GM19452 (cell line): ENCODE measurements at regions not wholly inside any gene's neighbourhood (a gene's known extent, or its start where the extent isn't known, plus 50 kb on each side); places are given as distances from the start of the nearest gene placed in this dataset.
"Not testable (repeated sequence)": the region's sequence is repeated elsewhere in the genome, so short reads cannot be mapped to it uniquely, and the experiment has no call there.

Source experiments
- ATAC-seq: cut with Tn5 transposase; IDR thresholded peaks from one replicate; pipeline ENCODE4 v1.9.1; 2021; ENCODE audit not compliant: unreplicated experiment

GRCh38 chr21:23695443-23695842 is 1911.8 kb downstream of the MRPL39 start:
- no peak for ATAC-seq

- no peak for ATAC-seq
These were observed 1912.9 kb downstream of the MRPL39 start for GRCh38 chr21:23694390-23694789.

- ATAC-seq = no peak
These were observed 1917.0 kb downstream of the MRPL39 start for GRCh38 chr21:23690316-23690715.

GRCh38 chr21:23686737-23687523 is 1920.4 kb downstream of the MRPL39 start:
- ATAC-seq = no peak

- no peak for ATAC-seq
These were observed 1922.8 kb downstream of the MRPL39 start for GRCh38 chr21:23684431-23684830.

- ATAC-seq = no peak
These were observed 1943.0 kb downstream of the MRPL39 start for GRCh38 chr21:23664193-23664694.

- no peak for ATAC-seq
These were observed 1946.7 kb downstream of the MRPL39 start for GRCh38 chr21:23660560-23660959.

- no peak for ATAC-seq
These were observed 1962.5 kb downstream of the MRPL39 start for GRCh38 chr21:23644768-23645167.

GRCh38 chr21:23639721-23640120 is 1967.6 kb downstream of the MRPL39 start:
- ATAC-seq = no peak

- no peak for ATAC-seq
These were observed 1969.1 kb downstream of the MRPL39 start for GRCh38 chr21:23638131-23638695.

- ATAC-seq = no peak
These were observed 1973.8 kb downstream of the MRPL39 start for GRCh38 chr21:23633447-23633940.

- no peak for ATAC-seq
These were observed 1983.0 kb downstream of the MRPL39 start for GRCh38 chr21:23624281-23624680.

GRCh38 chr21:23613014-23613413 is 1994.3 kb downstream of the MRPL39 start:
- no peak for ATAC-seq

- no peak for ATAC-seq
These were observed 1995.1 kb downstream of the MRPL39 start for GRCh38 chr21:23612210-23612609.

GRCh38 chr21:23607782-23608431 is 1999.4 kb downstream of the MRPL39 start:
- ATAC-seq = no peak

GRCh38 chr21:23601549-23601948 is 2005.7 kb downstream of the MRPL39 start:
- no peak for ATAC-seq

GRCh38 chr21:23593582-23593981 is 2013.7 kb downstream of the MRPL39 start:
- no peak for ATAC-seq

GRCh38 chr21:23585419-23585818 is 2021.9 kb downstream of the MRPL39 start:
- ATAC-seq = no peak

GRCh38 chr21:23579573-23579972 is 2027.7 kb downstream of the MRPL39 start:
- no peak for ATAC-seq

GRCh38 chr21:23578027-23578426 is 2029.3 kb downstream of the MRPL39 start:
- ATAC-seq = no peak

GRCh38 chr21:23574932-23575331 is 2032.3 kb downstream of the MRPL39 start:
- ATAC-seq = no peak

GRCh38 chr21:23548924-23549323 is 2058.4 kb downstream of the MRPL39 start:
- not testable (repeated sequence) for ATAC-seq
